Loucy (cell line): ENCODE measurements at regions not wholly inside any gene's neighbourhood (a gene's known extent, or its start where the extent isn't known, plus 50 kb on each side); places are given as distances from the start of the nearest gene placed in this dataset.

ENCODE experiments used
- CTCF ChIP-seq: fragments of 200-600 bp; sonication (generic); conservative IDR thresholded peaks from 2 replicates; pipeline ENCODE4 v1.5.1; 2014; ENCODE audit warnings: mild to moderate bottlenecking, antibody characterized with exemption, low read length
- EZH2phosphoT487 ChIP-seq: fragments of 200-600 bp; IDR thresholded peaks from 2 replicates; pipeline ENCODE4 v1.6.1; 2018; ENCODE audit warnings: antibody characterized with exemption, mild to moderate bottlenecking, moderate library complexity, borderline replicate concordance

- TF ChIP-seq CTCF = no peak
- TF ChIP-seq EZH2phosphoT487 = no peak
Measured at GRCh38 chr3:169022457-169022856, 641.1 kb downstream of the MECOM start.
